ENCODE measurements at regions not wholly inside any gene's neighbourhood (a gene's known extent, or its start where the extent isn't known, plus 50 kb on each side); places are given as distances from the start of the nearest gene placed in this dataset.
"Not testable (repeated sequence)": the region's sequence is repeated elsewhere in the genome, so short reads cannot be mapped to it uniquely, and the experiment has no call there.

- no peak for DNase-seq
These were observed 122.8 kb downstream of the ATPSCKMT start for GRCh38 chr5:10126900-10127299.

GRCh38 chr5:10125116-10125515, 124.6 kb downstream of the ATPSCKMT start:
- no peak for DNase-seq

- DNase-seq: peak; percentile 94 to 97
These were observed 125.4 kb downstream of the ATPSCKMT start for GRCh38 chr5:10124287-10124686.

- peak; percentile 43 to 44 for DNase-seq
These were observed 126.3 kb downstream of the ATPSCKMT start for GRCh38 chr5:10123254-10123989.

- no peak for DNase-seq
These were observed 127.5 kb downstream of the ATPSCKMT start for GRCh38 chr5:10122076-10122726.

- no peak for DNase-seq
These were observed 128.8 kb downstream of the ATPSCKMT start for GRCh38 chr5:10120934-10121333.

- DNase-seq: no peak
These were observed 131.5 kb downstream of the ATPSCKMT start for GRCh38 chr5:10118150-10118549.

GRCh38 chr5:10116594-10116993, 133.1 kb downstream of the ATPSCKMT start:
- DNase-seq: no peak

- DNase-seq: no peak
These were observed 134.0 kb downstream of the ATPSCKMT start for GRCh38 chr5:10115669-10116068.

- DNase-seq: peak in 1 of 2 donors; percentile 3
These were observed 138.1 kb downstream of the ATPSCKMT start for GRCh38 chr5:10111571-10111970.

GRCh38 chr5:10110228-10110627, 139.5 kb downstream of the ATPSCKMT start:
- no peak for DNase-seq

- DNase-seq: no peak
These were observed 140.4 kb downstream of the ATPSCKMT start for GRCh38 chr5:10109299-10109698.

GRCh38 chr5:10106806-10107205, 142.9 kb downstream of the ATPSCKMT start:
- DNase-seq: no peak

GRCh38 chr5:10106285-10106684, 143.4 kb downstream of the ATPSCKMT start:
- DNase-seq: no peak

- DNase-seq: no peak
These were observed 146.8 kb downstream of the ATPSCKMT start for GRCh38 chr5:10102706-10103497.

- DNase-seq: not testable (repeated sequence)
These were observed 147.5 kb downstream of the ATPSCKMT start for GRCh38 chr5:10102235-10102634.

GRCh38 chr5:10099548-10099947, 150.1 kb downstream of the ATPSCKMT start:
- no peak for DNase-seq

GRCh38 chr5:10091701-10092100, 158.0 kb downstream of the ATPSCKMT start:
- no peak for DNase-seq

- no peak for DNase-seq
These were observed 159.6 kb downstream of the ATPSCKMT start for GRCh38 chr5:10090074-10090473.

- no peak for DNase-seq
These were observed 164.5 kb downstream of the ATPSCKMT start for GRCh38 chr5:10085185-10085584.

- DNase-seq: no peak
These were observed 168.1 kb downstream of the ATPSCKMT start for GRCh38 chr5:10081584-10081983.

- DNase-seq: no peak
These were observed 171.7 kb downstream of the ATPSCKMT start for GRCh38 chr5:10077791-10078545.

Data from hippocampal formation (tissue), 2 donors.